ENCODE measurements at regions not wholly inside any gene's neighbourhood (a gene's known extent, or its start where the extent isn't known, plus 50 kb on each side); places are given as distances from the start of the nearest gene placed in this dataset.

DNA sequence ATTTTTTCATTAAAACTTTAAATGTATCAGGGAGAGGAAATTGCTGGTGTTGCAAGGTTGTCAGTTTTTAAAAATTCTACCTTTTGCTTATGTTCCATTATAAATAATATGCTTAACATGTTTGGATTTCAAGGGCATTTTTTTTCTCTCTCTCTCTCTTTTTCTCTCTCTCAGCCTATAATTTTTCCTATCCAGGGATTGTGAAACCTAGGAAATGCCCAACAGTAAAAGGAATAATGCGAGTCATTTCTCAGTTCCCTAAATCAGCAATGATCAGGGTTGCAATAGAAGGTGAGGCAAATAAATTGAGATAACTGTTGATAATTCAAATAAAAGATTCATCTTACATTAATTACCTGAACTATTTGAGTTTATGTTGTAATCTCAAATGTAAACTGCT, 53.2 kb upstream of the IFNGR1 start:
- Histone ChIP-seq H3K36me3 (replicated peaks) (no peaks in the 10 kb centered on the region), H3K27me3 (ENCODE audit: low read depth) (no peaks in the 10 kb centered on the region), H3K4me3 (no peak overlapping the region), H3K4me1 (peaks cover 5% of the 10 kb centered on the region), H3K9me3 (no peaks in the 10 kb centered on the region)
- in situ Hi-C loops (cut with MboI; ENCODE audit: low sequenced_read_pairs), result no loop called here
- DNase-seq (ENCODE audit: low spot score in 2 of 2), result no peak

GRCh38 chr6:137271245-137272183, 52.3 kb upstream of the IFNGR1 start:
- Histone ChIP-seq H3K4me3 (no peak overlapping the region), H3K36me3 (replicated peaks) (no peaks in the 10 kb centered on the region), H3K9me3 (no peaks in the 10 kb centered on the region), H3K27me3 (ENCODE audit: low read depth) (no peaks in the 10 kb centered on the region), H3K4me1 (no peaks in the 10 kb centered on the region)
- in situ Hi-C loops (cut with MboI; ENCODE audit: low sequenced_read_pairs), result no loop called here
- peak; percentile 18 to 56 for DNase-seq (ENCODE audit: low spot score in 2 of 2)

GRCh38 chr6:137269803-137270202, 50.6 kb upstream of the IFNGR1 start:
- peaks cover 2% of the 10 kb centered on the region for H3K9me3 ChIP-seq
- DNase-seq (ENCODE audit: low spot score in 2 of 2), result no peak
- in situ Hi-C loops (cut with MboI; ENCODE audit: low sequenced_read_pairs), result loop anchor here (5.0 kb wide), 1 partner anchor 382 kb away; no protein-coding TSS in a partner anchor
- no peaks in the 10 kb centered on the region for H3K36me3 ChIP-seq (replicated peaks)
- H3K27me3 ChIP-seq (ENCODE audit: low read depth), result no peaks in the 10 kb centered on the region
- H3K4me3 ChIP-seq, result no peak overlapping the region
- peaks cover 4% of the 10 kb centered on the region for H3K4me1 ChIP-seq

DNA sequence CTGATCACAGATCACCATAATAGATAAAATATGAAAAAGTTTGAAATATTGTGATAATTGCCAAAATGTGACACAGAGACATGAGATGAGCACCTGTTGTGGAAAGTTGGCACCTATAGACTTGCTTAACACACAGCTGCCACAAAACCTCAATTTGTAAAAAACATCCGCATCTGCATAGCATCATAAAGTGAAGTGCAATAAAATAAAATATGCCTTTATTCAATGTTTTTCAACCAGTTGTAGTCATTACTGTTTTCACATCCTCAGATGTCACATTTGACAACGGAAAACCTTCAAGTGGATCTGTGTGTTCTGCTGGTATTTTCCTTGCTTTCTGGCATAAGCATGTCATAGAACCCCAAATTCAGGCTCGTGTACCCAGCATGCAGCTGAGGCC, 50.2 kb upstream of the IFNGR1 start:
- no peaks in the 10 kb centered on the region; the same call in 1 of the 2 replicates for H3K27me3 ChIP-seq (ENCODE audit: low read depth)
- H3K9me3 ChIP-seq, result peaks cover 2% of the 10 kb centered on the region
- no peak for DNase-seq (ENCODE audit: low spot score in 2 of 2)
- H3K36me3 ChIP-seq (replicated peaks), result no peaks in the 10 kb centered on the region
- no peak overlapping the region for H3K4me3 ChIP-seq
- in situ Hi-C loops (cut with MboI; ENCODE audit: low sequenced_read_pairs), result loop anchor here (5.0 kb wide), 1 partner anchor 383 kb away; no protein-coding TSS in a partner anchor
- peaks cover 4% of the 10 kb centered on the region for H3K4me1 ChIP-seq
